PC-9 (cell line): ENCODE measurements at regions not wholly inside any gene's neighbourhood (a gene's known extent, or its start where the extent isn't known, plus 50 kb on each side); places are given as distances from the start of the nearest gene placed in this dataset.

Experiments used
- CTCF ChIP-seq: fragments of 200-600 bp; sonication (generic); conservative IDR thresholded peaks from 2 replicates; pipeline ENCODE4 v1.6.1; 2017; ENCODE audit warnings: mixed run types, antibody characterized with exemption, mild to moderate bottlenecking, moderate library complexity
- EZH2 ChIP-seq: fragments of 200-600 bp; sonication (generic); IDR thresholded peaks from 2 replicates; pipeline ENCODE4 v1.8.0; 2017; ENCODE audit warnings: antibody characterized with exemption, low read depth

- no peak for TF ChIP-seq CTCF
- TF ChIP-seq EZH2: no peak
Observed at GRCh38 chr10:28457110-28457509, 75.8 kb upstream of the WAC start.
